HG02884 (cell line): ENCODE measurements at regions not wholly inside any gene's neighbourhood (a gene's known extent, or its start where the extent isn't known, plus 50 kb on each side); places are given as distances from the start of the nearest gene placed in this dataset.
"Not testable (repeated sequence)": the region's sequence is repeated elsewhere in the genome, so short reads cannot be mapped to it uniquely, and the experiment has no call there.

ENCODE experiments used
- ATAC-seq: cut with Tn5 transposase; IDR thresholded peaks from one replicate; pipeline ENCODE4 v1.9.1; 2021; ENCODE audit warnings: mild to moderate bottlenecking, moderate library complexity; ENCODE audit not compliant: unreplicated experiment

DNA sequence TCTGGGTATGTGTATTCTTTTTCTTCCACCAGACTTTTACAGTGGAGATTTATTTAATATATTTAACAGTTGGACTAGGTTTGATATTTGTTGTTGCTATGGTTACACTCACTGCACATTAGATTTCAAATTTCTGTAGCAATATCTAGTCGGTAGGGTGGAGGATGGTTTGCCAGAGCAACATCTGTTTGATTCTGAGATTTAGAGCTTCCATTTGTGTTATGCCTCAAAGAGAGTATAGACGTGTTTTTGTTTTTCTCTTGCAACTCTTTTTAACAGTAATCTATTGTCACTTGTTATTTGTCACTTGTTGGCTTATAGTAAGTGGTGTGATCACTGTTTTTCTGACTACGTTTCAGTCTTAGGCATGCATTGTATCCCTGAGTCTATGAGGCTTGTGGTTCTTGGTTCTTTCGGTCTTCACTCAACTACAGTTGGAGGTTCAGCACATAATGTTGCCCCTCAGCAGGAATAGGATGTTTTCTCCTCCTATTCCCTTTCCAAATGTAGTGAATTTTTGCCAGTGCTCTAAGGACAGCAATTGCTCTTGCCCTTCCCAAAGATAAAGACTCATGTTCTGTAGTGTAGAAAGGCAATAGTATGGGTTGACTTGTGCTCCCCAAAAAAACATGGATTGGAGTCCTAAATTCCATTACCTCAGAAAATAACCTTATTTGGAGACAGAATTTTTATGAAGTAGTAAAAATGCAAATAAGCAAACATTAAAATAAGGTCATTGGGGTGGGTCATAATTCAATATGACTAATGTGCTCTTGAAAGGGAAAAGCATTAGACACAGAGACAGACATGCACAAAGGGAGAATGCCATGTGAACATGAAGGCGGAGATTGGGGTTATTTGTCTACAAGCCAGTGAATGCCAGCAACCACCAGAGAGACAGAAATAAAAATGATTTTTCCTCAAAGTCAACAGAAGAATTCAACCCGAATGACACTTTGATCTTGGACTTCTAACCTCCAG lies 692.1 kb downstream of the DIPK2A start:
- no peak for ATAC-seq

DNA sequence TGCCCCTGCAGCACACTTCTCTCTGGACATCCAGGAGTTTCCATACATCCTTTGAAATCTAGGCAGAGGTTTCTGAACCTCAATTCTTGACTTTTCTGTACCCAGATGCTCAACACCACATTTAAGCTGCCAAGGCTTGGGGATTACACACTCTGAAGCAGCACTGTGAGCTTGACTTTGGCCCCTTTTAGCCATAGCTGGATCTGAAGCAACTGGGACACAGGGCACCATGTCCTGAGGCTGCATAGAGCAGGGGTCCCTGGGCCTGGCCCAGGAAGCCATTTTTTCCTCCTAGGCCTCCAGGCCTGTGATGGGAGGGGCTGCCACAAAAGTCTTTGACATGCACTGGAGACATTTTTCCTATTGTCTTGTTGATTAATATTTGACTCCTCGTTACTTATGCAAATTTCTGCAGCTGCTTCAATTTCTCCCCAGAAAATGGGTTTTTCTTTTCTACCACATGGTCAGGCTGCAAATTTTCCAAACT lies 694.0 kb downstream of the DIPK2A start:
- ATAC-seq: no peak

DNA sequence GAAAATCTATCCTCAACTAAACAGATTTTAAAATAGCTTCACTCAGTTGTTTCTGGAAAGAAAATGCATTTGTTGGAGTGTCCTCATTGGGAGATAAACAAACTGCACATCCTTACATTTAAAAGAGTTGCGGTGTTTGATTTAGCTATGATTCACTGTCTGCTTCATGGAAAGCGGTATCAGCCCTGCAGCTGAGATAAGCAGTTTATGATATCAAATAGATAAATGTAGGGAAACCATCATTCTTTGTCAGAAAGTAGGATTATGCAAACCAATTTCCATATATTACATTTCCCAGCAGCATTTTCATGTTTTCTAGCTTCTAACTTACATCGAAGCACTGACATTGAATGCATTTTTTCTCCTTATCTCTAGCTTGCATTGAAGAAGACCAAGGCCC lies 698.9 kb downstream of the DIPK2A start:
- ATAC-seq: no peak

DNA sequence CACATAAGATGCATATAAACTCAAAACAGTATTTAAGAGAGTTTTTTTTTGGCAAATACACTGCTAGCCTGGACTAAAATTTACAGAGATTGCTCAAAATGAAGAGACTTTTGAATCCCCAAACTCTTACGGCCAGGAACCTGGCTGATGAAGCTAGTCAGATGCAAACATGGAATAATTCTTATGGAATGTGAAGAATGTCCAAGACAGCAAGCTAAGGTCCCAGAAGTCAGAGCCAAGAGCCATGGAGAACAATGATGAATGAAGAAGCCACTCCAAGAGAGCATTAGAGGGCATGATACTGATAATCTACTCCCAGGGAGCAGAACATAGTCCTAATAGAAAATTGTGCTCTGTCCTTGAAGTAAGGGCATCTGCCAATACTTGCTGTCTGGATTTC lies 705.5 kb downstream of the DIPK2A start:
- no peak for ATAC-seq

DNA sequence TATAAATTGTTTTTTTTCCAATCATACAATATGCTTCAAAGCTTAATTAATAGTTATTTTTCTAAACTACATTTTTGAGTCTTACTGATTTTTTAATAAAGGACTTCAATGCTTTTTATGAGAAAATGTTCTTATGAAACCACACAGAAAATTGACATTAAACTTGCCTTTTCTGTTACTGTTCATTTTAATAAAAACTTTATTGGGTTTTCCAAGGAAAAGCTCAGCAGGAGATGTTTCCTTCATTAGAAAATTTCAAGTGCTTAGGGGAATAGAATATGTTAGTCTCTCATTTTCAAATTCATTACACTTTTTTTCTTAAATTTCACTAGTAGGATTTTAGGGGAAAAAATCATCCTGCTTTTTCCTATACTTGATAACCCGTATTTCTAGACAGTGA lies 711.4 kb downstream of the DIPK2A start:
- ATAC-seq: no peak

DNA sequence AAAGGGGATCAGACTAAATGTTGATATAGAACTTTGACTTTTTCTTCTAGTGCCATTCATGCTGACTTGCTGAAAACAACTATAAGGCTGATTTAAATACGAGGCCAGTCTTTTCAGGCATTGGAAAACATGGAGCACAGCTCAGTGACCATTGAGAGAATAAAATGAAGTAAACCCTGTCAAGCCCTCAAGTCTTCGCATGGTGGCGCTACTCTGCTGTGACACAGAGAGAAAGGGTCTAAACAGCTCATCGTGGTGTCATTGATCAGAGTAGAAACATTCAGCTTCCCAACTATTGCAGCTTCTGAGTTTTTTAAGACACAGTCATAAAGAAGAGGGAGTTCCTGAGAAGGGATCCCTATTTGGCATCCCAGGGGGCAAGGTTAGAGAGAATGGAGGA lies 716.2 kb downstream of the DIPK2A start:
- no peak for ATAC-seq

DNA sequence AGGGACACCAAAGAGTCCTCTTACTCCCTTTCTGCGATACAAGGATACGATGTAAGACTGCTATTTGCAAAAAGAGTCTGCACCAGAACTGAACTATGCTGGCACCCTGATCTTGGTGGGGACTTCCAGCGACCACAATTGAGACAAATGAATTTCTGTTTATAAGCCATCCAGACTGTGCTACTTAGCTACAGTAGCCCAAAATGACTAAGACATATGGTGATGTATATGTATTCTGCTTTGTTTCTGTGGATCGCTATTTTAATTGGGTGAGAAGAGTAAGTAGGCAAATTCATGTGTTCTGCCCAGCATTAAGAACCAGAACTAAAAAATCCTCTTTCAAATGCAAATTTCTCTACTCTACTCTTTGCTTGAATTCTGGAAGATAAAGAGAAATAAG lies 720.9 kb downstream of the DIPK2A start:
- no peak for ATAC-seq

DNA sequence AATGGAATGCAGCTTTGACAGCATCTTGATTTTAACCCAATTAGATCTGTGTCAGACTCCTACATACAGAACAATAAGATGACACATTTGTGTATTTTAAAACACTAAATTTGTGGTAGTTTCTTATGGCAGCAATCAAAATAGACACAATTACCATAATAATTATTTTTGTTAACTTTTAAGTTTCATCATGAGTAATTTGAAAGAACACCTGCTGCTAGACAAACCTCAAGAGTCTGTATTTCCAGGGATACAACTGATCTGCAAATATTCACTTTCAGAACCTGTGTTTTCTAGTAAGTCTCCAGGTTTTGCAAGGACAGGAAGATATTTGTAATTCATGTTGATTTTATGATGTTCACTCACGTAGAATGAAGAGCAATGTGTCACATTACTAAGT lies 736.8 kb downstream of the DIPK2A start:
- no peak for ATAC-seq

DNA sequence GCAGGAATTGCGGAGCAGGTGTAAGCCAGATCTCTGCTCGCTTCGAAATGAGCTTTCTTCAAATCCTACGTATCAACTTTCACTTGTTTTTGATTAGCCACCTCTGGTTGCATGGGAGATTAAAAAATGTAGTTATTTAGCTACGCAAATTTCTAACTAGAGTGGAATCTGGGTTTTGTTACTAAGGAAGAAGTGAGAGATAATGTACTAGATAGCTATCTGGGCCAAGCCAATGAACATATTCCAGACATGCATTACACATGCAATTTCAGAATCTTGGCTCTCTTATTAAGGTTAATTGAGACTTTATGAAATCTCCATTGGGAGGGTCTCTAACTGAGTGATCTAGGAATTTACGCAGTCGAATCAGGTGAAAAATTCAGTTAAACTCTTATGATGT lies 765.7 kb downstream of the DIPK2A start:
- no peak for ATAC-seq

DNA sequence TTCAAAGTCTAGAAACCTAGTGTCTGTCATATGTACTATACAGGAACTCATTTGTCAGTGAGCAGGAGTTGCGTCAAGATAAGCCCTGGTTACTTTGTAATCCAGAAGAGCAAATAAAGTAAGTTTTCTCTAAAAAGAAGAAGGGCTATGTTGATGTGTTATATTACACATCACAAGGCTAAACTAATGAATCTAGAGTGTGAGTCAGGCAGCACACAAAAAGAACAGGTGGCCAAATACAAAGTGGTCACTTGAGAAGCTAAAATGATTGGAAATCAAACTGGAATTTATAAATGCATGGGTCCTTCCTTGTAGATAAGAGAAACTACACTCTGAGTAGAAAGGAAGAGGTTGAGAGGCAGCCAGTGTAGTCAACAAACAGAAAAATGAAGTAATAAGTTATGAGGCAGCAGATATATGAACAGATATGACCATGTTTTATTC lies 771.6 kb downstream of the DIPK2A start:
- no peak for ATAC-seq

DNA sequence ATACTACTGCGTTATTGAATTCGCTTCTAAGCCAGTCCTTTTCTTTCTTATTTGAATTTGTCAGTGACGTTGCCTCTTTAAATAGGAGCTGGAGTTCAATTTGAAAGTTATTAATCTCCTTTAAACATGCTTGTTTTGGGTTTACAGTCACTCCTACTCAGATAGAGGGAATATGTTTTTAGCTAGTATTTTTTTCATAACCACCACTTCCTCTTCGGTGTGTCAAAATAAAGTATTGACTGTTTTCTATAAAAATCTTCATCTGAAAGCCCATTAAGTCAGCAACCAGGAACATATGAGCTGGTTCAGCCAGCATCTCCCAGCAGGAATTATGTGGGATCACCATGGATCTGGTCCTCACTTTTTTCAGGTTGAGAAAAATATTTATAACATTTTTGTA lies 772.9 kb downstream of the DIPK2A start:
- no peak for ATAC-seq

DNA sequence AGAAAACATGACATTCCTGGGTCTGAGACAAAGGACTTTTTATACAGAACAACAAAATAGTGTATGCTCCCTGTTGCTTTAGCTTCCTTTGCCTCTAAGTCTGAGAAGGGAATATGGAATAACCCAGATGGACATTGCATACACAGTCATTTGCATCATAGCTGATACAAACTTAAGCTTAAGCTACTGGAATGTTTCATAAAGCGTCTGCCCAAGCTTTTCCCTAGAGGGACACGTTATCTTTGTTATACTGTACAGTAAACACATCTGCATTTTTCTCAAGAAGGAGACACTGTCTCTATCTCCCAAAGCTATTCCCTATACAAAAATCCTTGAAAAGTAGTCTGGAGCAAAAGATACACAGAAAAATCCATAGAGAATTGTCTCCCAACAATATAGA lies 775.0 kb downstream of the DIPK2A start:
- no peak for ATAC-seq

DNA sequence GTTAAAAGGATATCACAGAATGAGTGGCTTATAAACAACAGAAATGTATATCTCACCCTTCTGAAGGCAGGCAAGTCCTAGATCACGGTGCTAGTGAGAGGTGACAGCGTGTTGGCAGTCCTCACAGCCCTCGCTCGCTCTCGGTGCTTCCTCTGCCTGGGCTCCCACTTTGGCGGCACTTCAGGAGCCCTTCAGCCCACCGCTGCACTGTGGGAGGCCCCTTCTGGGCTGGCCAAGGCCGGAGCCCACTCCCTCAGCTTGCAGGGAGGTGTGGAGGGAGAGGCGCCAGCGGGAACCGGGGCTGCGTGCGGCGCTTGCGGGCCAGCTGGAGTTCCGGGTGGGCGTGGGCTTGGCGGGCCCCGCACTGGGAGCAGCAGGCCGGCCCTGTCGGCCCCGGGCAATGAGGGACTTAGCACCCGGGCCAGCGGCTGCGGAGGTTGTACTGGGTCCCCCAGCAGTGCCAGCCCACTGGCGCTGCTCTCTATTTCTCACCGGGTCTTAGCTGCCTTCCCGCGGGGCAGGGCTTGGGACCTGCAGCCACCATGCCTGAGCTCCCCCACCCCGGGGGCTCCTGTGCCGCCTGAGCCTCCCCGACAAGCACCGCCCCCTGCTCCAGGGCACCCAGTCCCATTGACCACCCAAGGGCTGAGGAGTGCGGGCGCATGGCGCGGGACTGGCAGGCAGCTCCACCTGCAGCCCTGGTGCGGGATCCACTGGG lies 778.1 kb downstream of the DIPK2A start:
- not testable (repeated sequence) for ATAC-seq

DNA sequence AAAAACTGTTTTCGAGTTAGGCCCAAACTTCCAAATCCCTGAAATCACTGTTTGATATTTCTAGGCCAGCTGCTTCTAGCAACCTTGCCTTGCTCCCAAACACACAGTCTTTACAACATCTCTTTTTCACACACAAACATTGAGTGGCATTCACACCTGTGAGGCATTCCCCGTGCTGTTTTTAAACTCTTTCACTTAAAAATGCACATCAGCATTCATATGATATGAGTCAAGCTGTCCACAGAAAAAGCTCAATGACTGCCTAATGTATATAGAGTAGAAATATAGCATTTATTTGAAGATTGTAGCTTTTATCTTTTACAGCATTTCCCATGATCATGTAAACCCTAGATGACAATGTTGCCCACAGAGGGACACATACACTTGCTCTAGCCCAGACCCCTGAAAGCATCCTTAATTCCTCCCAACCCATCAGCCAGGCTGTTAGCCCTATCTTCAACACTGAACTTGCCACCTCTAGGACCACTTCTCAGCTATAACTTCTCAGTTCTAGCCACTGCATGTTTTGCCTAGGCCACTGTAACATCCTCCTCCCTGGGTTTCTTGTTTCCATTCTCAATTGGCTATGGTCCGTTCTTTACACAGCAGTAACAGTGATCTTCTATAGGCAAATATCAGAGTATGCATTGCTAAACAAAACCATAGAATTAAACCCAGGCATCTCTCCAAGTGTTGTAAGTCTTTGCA lies 782.6 kb downstream of the DIPK2A start:
- no peak for ATAC-seq

DNA sequence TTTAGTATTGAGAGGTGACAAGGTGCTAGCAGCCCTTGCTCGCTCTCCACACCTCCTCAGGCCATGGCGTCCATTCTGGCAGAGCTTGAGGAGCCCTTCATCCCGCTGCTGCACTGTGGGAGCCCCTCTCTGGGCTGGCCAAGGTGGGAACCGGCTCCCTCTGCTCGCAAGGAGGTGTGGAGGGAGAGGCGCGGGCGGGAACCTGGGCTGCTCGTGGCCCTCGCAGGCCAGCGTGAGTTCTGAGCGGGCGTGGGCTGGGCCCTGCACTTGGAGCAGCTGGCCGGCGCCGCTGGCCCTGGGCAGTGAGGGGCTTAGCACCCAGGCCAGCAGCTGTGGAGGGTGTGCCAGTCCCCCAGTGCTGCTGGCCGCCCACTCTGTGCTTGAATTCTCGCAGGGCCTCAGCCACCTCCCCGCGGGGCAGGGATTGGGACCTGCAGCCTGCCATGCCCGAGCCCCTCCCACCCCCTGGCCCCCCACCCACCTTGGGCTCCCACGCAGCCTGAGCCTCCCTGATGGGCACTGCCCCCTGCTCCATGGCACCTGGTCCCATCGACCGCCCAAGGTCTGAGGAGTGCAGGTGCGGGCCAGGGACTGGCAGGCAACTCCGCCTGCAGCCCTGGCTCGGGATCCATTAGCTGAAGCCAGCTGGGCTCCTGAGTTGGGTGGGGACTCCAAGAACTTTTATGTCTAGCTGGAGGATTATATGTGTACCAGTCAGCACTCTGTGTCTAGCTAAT lies 785.2 kb downstream of the DIPK2A start:
- ATAC-seq: no peak

DNA sequence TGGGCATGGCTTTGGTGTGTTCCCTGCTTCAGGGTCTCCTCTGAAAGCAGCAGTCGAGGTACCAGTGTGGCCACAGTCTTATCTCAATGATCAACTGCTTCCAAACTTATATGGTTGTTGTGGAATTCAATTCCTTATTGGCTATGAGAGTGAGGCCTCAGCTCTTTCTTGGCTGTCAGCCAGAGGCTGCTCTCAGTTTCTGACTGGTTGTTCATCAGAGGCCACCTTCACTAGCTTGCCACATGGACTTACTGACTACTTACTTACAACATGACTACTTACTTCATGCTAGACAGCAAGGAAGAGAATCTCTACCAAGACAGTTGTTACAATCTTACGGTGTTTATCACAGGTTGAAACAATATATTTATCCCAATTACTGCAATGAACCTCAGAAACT lies 789.2 kb downstream of the DIPK2A start:
- ATAC-seq: no peak

DNA sequence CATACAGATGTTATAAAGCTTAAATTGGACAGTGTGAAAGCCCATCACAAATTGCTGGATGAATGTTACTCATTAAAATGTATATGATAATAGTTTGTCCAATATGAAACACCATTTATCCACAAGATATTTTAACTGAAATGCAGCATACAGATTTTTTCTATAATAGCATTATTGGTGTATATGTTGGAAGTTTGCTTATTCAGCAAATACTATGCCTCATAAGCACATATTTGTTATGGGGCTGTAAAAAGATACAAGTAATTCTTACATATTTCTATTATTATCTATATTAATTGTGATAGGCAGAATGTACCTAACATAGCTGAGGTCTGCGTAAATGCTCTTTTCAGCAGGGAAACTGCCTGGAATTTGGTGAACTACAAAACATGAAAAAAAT lies 790.5 kb downstream of the DIPK2A start:
- no peak for ATAC-seq

DNA sequence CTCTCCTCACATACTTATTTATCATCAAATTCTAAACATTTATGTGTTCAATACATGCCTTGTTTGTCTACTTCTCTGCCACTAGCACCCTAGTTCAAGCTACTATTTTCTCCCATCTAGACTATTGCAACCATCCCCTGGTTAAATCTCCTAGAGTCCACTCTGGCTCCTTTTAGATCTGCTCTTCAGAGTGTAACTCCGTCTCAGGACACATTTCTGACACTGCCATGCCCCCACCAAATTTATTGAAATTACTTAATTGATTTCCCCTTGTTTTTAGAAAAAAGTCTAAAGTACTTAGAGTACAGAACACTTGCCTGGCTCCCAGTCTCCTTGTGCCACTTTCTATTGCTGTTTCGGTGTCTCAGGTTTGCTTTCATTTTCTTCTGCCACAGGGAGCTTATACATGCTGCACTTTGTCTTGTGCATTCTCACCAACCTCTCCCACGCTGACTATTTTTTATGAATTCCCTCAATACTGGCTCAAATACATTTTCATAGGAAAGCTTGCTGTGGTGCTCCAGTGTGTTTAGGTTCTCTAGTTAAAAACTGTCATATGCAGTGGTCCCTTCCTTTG lies 792.3 kb downstream of the DIPK2A start:
- peak; percentile 62 for ATAC-seq

DNA sequence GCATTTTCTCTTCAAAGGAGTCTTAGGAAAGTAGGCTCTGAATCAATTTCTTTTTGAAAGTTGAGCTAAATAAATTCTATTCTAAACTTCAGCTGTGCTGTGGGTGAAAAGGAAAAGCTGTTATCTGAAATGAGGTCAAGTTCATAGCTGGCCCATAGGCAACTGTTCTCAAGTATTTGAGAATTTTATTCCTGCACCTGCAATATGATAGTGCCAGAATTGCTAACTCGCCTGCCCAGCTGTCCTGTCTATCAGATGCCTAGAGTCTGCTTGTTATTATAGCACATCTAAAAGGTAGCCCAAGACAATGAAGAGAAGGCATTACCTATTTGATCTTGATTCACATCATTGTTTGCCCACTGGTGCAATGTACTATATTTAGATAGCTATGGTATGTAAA lies 798.7 kb downstream of the DIPK2A start:
- no peak for ATAC-seq

DNA sequence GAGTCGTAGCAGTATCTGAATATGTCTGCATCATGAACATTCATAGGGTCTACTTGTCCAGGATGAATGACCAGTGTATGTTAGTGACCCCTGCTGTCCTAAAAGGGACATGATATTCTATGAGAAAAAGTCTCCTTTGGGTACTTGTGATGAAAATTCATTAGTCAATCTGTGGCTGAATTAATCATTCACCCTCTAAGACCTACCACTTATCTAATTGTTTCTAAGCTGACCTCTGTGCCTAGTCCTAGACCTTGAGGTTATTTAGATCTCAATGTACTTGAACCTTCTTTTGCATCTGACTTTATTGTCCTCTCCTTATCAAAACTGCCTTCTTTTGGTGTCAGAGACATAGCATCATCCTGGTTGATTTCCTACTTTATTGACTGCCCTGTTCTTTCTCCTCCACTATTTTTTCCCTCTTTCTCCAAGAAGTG lies 799.3 kb downstream of the DIPK2A start:
- ATAC-seq: no peak
